Uterus (tissue), 2 donors: ENCODE measurements at regions not wholly inside any gene's neighbourhood (a gene's known extent, or its start where the extent isn't known, plus 50 kb on each side); places are given as distances from the start of the nearest gene placed in this dataset.

Experiments used
- CTCF ChIP-seq, 4 experiments: fragments of 200-600 bp in 2 of 4; fragments of 450-650 bp in 2 of 4; sonication (generic) in 2 of 4; IDR thresholded peaks; one replicate each; pipeline ENCODE4 v1.5.1; 2016 to 2019; ENCODE audit warnings: antibody characterized with exemption in 4 of 4, mild to moderate bottlenecking in 2 of 4, moderate library complexity in 1 of 4
- POLR2A ChIP-seq, 2 donors: fragments of 450-650 bp; IDR thresholded peaks; one replicate each; pipeline ENCODE4 v1.6.1; 2016; ENCODE audit warnings: antibody characterized with exemption in 2 of 2, mild to moderate bottlenecking in 1 of 2, moderate library complexity in 1 of 2

GRCh38 chr11:8332196-8332595, 68.5 kb upstream of the LMO1 start:
- TF ChIP-seq POLR2A (IDR thresholded peaks at IDR 0.05) (no peak), CTCF (IDR thresholded peaks at IDR 0.05) (no peak)
